HG03280 (cell line): ENCODE measurements at regions not wholly inside any gene's neighbourhood (a gene's known extent, or its start where the extent isn't known, plus 50 kb on each side); places are given as distances from the start of the nearest gene placed in this dataset.
"Not testable (repeated sequence)": the region's sequence is repeated elsewhere in the genome, so short reads cannot be mapped to it uniquely, and the experiment has no call there.

Experiments used
- ATAC-seq: cut with Tn5 transposase; IDR thresholded peaks from one replicate; pipeline ENCODE4 v1.9.1; 2021; ENCODE audit warnings: mild to moderate bottlenecking, moderate library complexity; ENCODE audit not compliant: unreplicated experiment

GRCh38 chr17:72175787-72176515 lies 55.1 kb downstream of the SOX9 start:
- no peak for ATAC-seq

- no peak for ATAC-seq
These were observed 55.7 kb downstream of the SOX9 start for GRCh38 chr17:72176516-72176851.

GRCh38 chr17:72176951-72177660 lies 56.3 kb downstream of the SOX9 start:
- ATAC-seq: no peak

- ATAC-seq: no peak
These were observed 56.9 kb downstream of the SOX9 start for GRCh38 chr17:72177738-72178137.

GRCh38 chr17:72182371-72182873 lies 61.6 kb downstream of the SOX9 start:
- no peak for ATAC-seq

- no peak for ATAC-seq
These were observed 62.4 kb downstream of the SOX9 start for GRCh38 chr17:72183194-72183685.

- ATAC-seq: no peak
These were observed 64.0 kb downstream of the SOX9 start for GRCh38 chr17:72184805-72185204.

GRCh38 chr17:72185564-72185963 lies 64.7 kb downstream of the SOX9 start:
- ATAC-seq: no peak

- ATAC-seq: no peak
These were observed 66.7 kb downstream of the SOX9 start for GRCh38 chr17:72187556-72187955.

- ATAC-seq: no peak
These were observed 68.0 kb downstream of the SOX9 start for GRCh38 chr17:72188801-72189200.

GRCh38 chr17:72189768-72190593 lies 69.2 kb downstream of the SOX9 start:
- no peak for ATAC-seq

GRCh38 chr17:72191356-72191755 lies 70.5 kb downstream of the SOX9 start:
- ATAC-seq: no peak

- no peak for ATAC-seq
These were observed 71.3 kb downstream of the SOX9 start for GRCh38 chr17:72191921-72192799.

- ATAC-seq: no peak
These were observed 72.0 kb downstream of the SOX9 start for GRCh38 chr17:72192800-72193192.

- ATAC-seq: no peak
These were observed 72.7 kb downstream of the SOX9 start for GRCh38 chr17:72193391-72194106.

- ATAC-seq: not testable (repeated sequence)
These were observed 73.3 kb downstream of the SOX9 start for GRCh38 chr17:72194107-72194440.

GRCh38 chr17:72199256-72199655 lies 78.4 kb downstream of the SOX9 start:
- no peak for ATAC-seq

GRCh38 chr17:72204742-72205141 lies 83.9 kb downstream of the SOX9 start:
- ATAC-seq: no peak

GRCh38 chr17:72205357-72205756 lies 84.5 kb downstream of the SOX9 start:
- no peak for ATAC-seq

- no peak for ATAC-seq
These were observed 85.0 kb downstream of the SOX9 start for GRCh38 chr17:72205822-72206221.
